ENCODE measurements at regions not wholly inside any gene's neighbourhood (a gene's known extent, or its start where the extent isn't known, plus 50 kb on each side); places are given as distances from the start of the nearest gene placed in this dataset.

- Histone ChIP-seq H3K27ac (ENCODE audit: low read depth, low read length) (no peak overlapping the region), H4K8ac (ENCODE audit: extremely low read depth, insufficient read depth, low read length) (no peak overlapping the region), H3K56ac (replicated peaks; ENCODE audit: insufficient read length, low read depth, low read length) (no peak overlapping the region), H3K9ac (replicated peaks in 1 of 4; ENCODE audit: extremely low read depth in 1 of 4, low read depth in 3 of 4, low read length in 3 of 4) (no peak overlapping the region), H3K27me3 (replicated peaks in 1 of 4; ENCODE audit: control insufficient read depth in 3 of 4, extremely low read depth in 1 of 4, insufficient read depth in 3 of 4, low read length in 3 of 4) (no peaks in the 10 kb centered on the region), H3K23ac (ENCODE audit: insufficient read length) (no peak overlapping the region), H2BK120ac (replicated peaks; ENCODE audit: low read depth, low read length) (no peak overlapping the region), H2BK12ac (ENCODE audit: low read depth, low read length) (no peak overlapping the region), H3K4ac (replicated peaks; ENCODE audit: insufficient read length, low read depth, low read length) (no peak overlapping the region), H3K14ac (ENCODE audit: insufficient read length) (no peak overlapping the region), H3K4me3 (ENCODE audit: extremely low read depth in 1 of 4, insufficient read depth in 2 of 4, low read depth in 3 of 4, low read length in 4 of 4) (no peak overlapping the region), H3K9me3 (ENCODE audit: insufficient read depth in 2 of 2, low read depth in 1 of 2, low read length in 1 of 2) (peaks cover 0 to 8% of the 10 kb centered on the region in 2 experiments; a peak in 1 of 4 replicates), H4K91ac (replicated peaks; ENCODE audit: insufficient read length, low read length) (no peak overlapping the region), H3K79me2 (ENCODE audit: control insufficient read depth in 1 of 2, insufficient read depth in 2 of 2, low read length in 2 of 2) (no peaks in the 10 kb centered on the region), H4K5ac (ENCODE audit: insufficient read length, low read depth, low read length) (no peak overlapping the region), H3K79me1 (ENCODE audit: low read depth, low read length) (no peaks in the 10 kb centered on the region), H2BK20ac (ENCODE audit: low read length) (no peak overlapping the region), H3K4me2 (ENCODE audit: insufficient read depth in 1 of 2, low read depth in 2 of 2, low read length in 2 of 2) (no peak overlapping the region), H3K23me2 (ENCODE audit: low read depth, low read length) (no peaks in the 10 kb centered on the region), H3K4me1 (replicated peaks in 1 of 4; ENCODE audit: control insufficient read depth in 3 of 4, insufficient read depth in 4 of 4, low read length in 3 of 4) (no peaks in the 10 kb centered on the region), H2BK15ac (ENCODE audit: low read length) (no peak overlapping the region), H4K20me1 (replicated peaks in 1 of 2; ENCODE audit: control insufficient read depth in 1 of 2, insufficient read depth in 2 of 2, low read length in 2 of 2) (no peaks in the 10 kb centered on the region), H2BK5ac (ENCODE audit: low read depth, low read length) (no peak overlapping the region), H2AFZ (ENCODE audit: low read length) (no peak overlapping the region), H3K18ac (ENCODE audit: extremely low read depth, low read length) (no peak overlapping the region), H3K36me3 (ENCODE audit: control insufficient read depth in 2 of 4, insufficient read depth in 4 of 4, low read length in 3 of 4) (no peaks in the 10 kb centered on the region), H2AK5ac (ENCODE audit: low read depth, low read length) (no peak overlapping the region)
- ChIA-PET POLR2A (ENCODE audit: partially characterized antibody) (no interaction called here), CTCF (ENCODE audit: partially characterized antibody) (no interaction called here)
- WGBS, 2 experiments (ENCODE audit: extremely low coverage in 1 of 2, insufficient coverage in 1 of 2, insufficient read length in 1 of 2, insufficient replicate concordance in 2 of 2, low coverage in 1 of 2, low lambda C conversion rate in 2 of 2, missing lambda C conversion rate in 1 of 2), result 81% methylated on average over 14 of the region's 14 CpGs; no CpG with 5 or more reads in 1 of the 2 experiments
- FAIRE-seq, result no peak
- no peak for DNase-seq (ENCODE audit: low read depth in 1 of 2, low spot score in 2 of 2)
- TF ChIP-seq KDM5A (IDR thresholded peaks at IDR 0.05; ENCODE audit: low read length), result no peak
- TF ChIP-seq CREB1 (IDR thresholded peaks at IDR 0.05), result no peak
- no peak for TF ChIP-seq NRF1 (IDR thresholded peaks at IDR 0.05; ENCODE audit: low read depth, low read length)
- TF ChIP-seq MAFK (IDR thresholded peaks at IDR 0.05; ENCODE audit: low read depth, low read length), result no peak
- no peak for TF ChIP-seq RNF2 (IDR thresholded peaks at IDR 0.05; ENCODE audit: borderline replicate concordance, low read depth, low read length, missing control alignments, poor library complexity, severe bottlenecking)
- no peak for TF ChIP-seq HDAC6 (IDR thresholded peaks at IDR 0.05; ENCODE audit: low read depth, low read length)
- no peak for TF ChIP-seq CBX5 (IDR thresholded peaks at IDR 0.05; ENCODE audit: low read depth, low read length)
- TF ChIP-seq, protein P1, sequence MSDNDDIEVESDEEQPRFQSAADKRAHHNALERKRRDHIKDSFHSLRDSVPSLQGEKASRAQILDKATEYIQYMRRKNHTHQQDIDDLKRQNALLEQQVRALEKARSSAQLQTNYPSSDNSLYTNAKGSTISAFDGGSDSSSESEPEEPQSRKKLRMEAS (IDR thresholded peaks at IDR 0.05), result no peak
- TF ChIP-seq ASH2L (IDR thresholded peaks at IDR 0.05; ENCODE audit: low read length), result no peak
- TF ChIP-seq HDAC2 (IDR thresholded peaks at IDR 0.05; ENCODE audit: borderline replicate concordance in 1 of 2, low read depth in 2 of 2, low read length in 2 of 2), result no peak
- no peak for TF ChIP-seq JUND (IDR thresholded peaks at IDR 0.05; ENCODE audit: low read length)
- no peak for TF ChIP-seq POU5F1 (IDR thresholded peaks at IDR 0.05; ENCODE audit: low read depth, low read length)
- TF ChIP-seq RAD21 (IDR thresholded peaks at IDR 0.05 in 1 of 2, conservative IDR thresholded peaks at IDR 0.05 in 1 of 2; ENCODE audit: low read depth in 2 of 2, low read length in 2 of 2), result no peak
- TF ChIP-seq SRF (IDR thresholded peaks at IDR 0.05; ENCODE audit: low read depth, low read length), result no peak
Measured at GRCh38 chr2:575030-575726, 102.0 kb downstream of the TMEM18 start.
